ENCODE measurements at regions not wholly inside any gene's neighbourhood (a gene's known extent, or its start where the extent isn't known, plus 50 kb on each side); places are given as distances from the start of the nearest gene placed in this dataset.
"Not testable (repeated sequence)": the region's sequence is repeated elsewhere in the genome, so short reads cannot be mapped to it uniquely, and the experiment has no call there.

DNA sequence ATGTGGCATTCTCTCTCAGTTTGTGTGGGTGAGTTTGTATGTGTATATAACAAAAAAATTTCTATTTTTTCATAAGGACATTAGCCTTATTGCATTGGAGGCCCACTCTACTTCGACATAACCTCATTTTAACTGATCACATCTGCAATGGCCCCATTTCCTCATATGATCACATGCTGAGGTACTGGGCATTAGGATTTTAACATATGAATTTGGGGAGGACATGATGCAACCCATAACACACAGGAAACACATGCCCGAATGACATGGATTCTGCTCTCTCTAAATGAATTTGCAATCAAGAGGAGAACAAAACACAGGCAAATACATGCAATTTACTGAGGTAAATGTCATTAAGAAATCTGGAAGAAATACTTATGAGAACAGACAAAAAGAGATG, 92.1 kb upstream of the COX7C start:
- H3K4me3 ChIP-seq (ENCODE audit: low read depth, low read length), result no peak overlapping the region
- H3K9me3 ChIP-seq (ENCODE audit: control insufficient read depth, insufficient read depth, low read length), result no peaks in the 10 kb centered on the region
- H3K27me3 ChIP-seq (ENCODE audit: control insufficient read depth, insufficient read depth, low read length), result no peaks in the 10 kb centered on the region
- H3K36me3 ChIP-seq (ENCODE audit: control insufficient read depth, insufficient read depth, low read length), result no peaks in the 10 kb centered on the region
- H3K4me1 ChIP-seq (ENCODE audit: control insufficient read depth, insufficient read depth, low read length), result no peaks in the 10 kb centered on the region
- H3K9ac ChIP-seq (ENCODE audit: low read depth, low read length), result no peak overlapping the region

DNA sequence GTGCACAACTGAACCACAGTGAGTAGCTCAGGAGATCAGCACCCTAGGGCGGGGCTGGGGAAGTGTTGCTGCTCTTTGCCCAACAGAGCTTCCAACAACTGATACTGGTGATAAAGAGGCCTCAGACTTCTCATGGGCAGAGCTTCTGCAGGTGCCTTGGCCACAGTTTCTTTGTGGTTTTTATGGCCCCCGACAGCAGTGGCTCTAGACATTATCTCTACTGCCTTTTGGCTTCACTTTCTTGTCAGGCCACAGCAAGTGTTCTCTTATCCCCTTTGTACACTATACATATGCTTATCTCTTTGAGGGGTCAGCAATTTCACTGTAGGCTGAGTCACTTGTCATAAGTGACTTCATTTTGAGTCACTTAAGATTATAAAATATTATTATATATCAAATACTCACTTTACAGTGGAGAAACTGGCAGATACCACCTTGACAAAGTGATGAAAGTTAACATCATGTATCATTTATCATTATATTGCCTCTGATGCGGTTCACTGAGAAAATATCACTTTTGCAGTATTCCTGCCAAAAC, 90.9 kb upstream of the COX7C start:
- H3K4me1 ChIP-seq (ENCODE audit: control insufficient read depth, insufficient read depth, low read length), result no peaks in the 10 kb centered on the region
- no peak overlapping the region for H3K4me3 ChIP-seq (ENCODE audit: low read depth, low read length)
- H3K27me3 ChIP-seq (ENCODE audit: control insufficient read depth, insufficient read depth, low read length), result no peaks in the 10 kb centered on the region
- no peaks in the 10 kb centered on the region for H3K9me3 ChIP-seq (ENCODE audit: control insufficient read depth, insufficient read depth, low read length)
- no peaks in the 10 kb centered on the region for H3K36me3 ChIP-seq (ENCODE audit: control insufficient read depth, insufficient read depth, low read length)
- H3K9ac ChIP-seq (ENCODE audit: low read depth, low read length), result no peak overlapping the region

DNA sequence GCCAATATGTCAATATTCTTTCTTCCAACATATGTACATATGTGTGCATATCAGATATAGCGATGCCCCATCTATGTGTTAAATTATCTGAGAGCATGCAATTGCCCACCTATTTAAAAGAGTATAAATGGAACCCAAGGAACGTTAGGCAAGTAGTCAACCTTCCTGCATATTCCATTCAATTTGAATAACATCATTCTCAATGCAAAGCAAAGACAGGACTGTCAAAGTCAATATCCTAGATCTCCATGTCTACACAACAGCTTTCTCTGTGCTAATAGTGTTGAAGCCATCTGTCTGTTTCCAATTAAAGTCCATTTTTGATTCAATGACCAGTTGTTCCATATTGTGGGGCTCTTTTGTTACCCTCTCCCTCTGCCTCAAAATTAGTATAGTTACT, 85.3 kb upstream of the COX7C start:
- Histone ChIP-seq H3K9ac (ENCODE audit: low read depth, low read length) (no peak overlapping the region), H3K4me1 (ENCODE audit: control insufficient read depth, insufficient read depth, low read length) (no peaks in the 10 kb centered on the region), H3K27me3 (ENCODE audit: control insufficient read depth, insufficient read depth, low read length) (no peaks in the 10 kb centered on the region), H3K4me3 (ENCODE audit: low read depth, low read length) (no peak overlapping the region), H3K9me3 (ENCODE audit: control insufficient read depth, insufficient read depth, low read length) (no peaks in the 10 kb centered on the region), H3K36me3 (ENCODE audit: control insufficient read depth, insufficient read depth, low read length) (no peaks in the 10 kb centered on the region)

- Histone ChIP-seq H3K9me3 (ENCODE audit: control insufficient read depth, insufficient read depth, low read length) (no peaks in the 10 kb centered on the region), H3K27me3 (ENCODE audit: control insufficient read depth, insufficient read depth, low read length) (no peaks in the 10 kb centered on the region), H3K4me3 (ENCODE audit: low read depth, low read length) (no peak overlapping the region), H3K9ac (ENCODE audit: low read depth, low read length) (no peak overlapping the region), H3K4me1 (ENCODE audit: control insufficient read depth, insufficient read depth, low read length) (no peaks in the 10 kb centered on the region), H3K36me3 (ENCODE audit: control insufficient read depth, insufficient read depth, low read length) (no peaks in the 10 kb centered on the region)
Measured at GRCh38 chr5:86536396-86536795, 81.3 kb upstream of the COX7C start.

GRCh38 chr5:86542532-86542931, 75.2 kb upstream of the COX7C start:
- no peaks in the 10 kb centered on the region for H3K36me3 ChIP-seq (ENCODE audit: control insufficient read depth, insufficient read depth, low read length)
- H3K27me3 ChIP-seq (ENCODE audit: control insufficient read depth, insufficient read depth, low read length), result no peaks in the 10 kb centered on the region
- no peak overlapping the region for H3K4me3 ChIP-seq (ENCODE audit: low read depth, low read length)
- H3K4me1 ChIP-seq (ENCODE audit: control insufficient read depth, insufficient read depth, low read length), result no peaks in the 10 kb centered on the region
- H3K9me3 ChIP-seq (ENCODE audit: control insufficient read depth, insufficient read depth, low read length), result no peaks in the 10 kb centered on the region
- H3K9ac ChIP-seq (ENCODE audit: low read depth, low read length), result no peak overlapping the region

- H3K4me1 ChIP-seq (ENCODE audit: control insufficient read depth, insufficient read depth, low read length), result no peaks in the 10 kb centered on the region
- H3K36me3 ChIP-seq (ENCODE audit: control insufficient read depth, insufficient read depth, low read length), result no peaks in the 10 kb centered on the region
- no peak overlapping the region for H3K9ac ChIP-seq (ENCODE audit: low read depth, low read length)
- H3K27me3 ChIP-seq (ENCODE audit: control insufficient read depth, insufficient read depth, low read length), result no peaks in the 10 kb centered on the region
- H3K4me3 ChIP-seq (ENCODE audit: low read depth, low read length), result no peak overlapping the region
- H3K9me3 ChIP-seq (ENCODE audit: control insufficient read depth, insufficient read depth, low read length), result no peaks in the 10 kb centered on the region
Measured at GRCh38 chr5:86546044-86546443, 71.7 kb upstream of the COX7C start.

- H3K9ac ChIP-seq (ENCODE audit: low read depth, low read length), result no peak overlapping the region
- H3K27me3 ChIP-seq (ENCODE audit: control insufficient read depth, insufficient read depth, low read length), result no peaks in the 10 kb centered on the region
- H3K4me3 ChIP-seq (ENCODE audit: low read depth, low read length), result no peak overlapping the region
- no peaks in the 10 kb centered on the region for H3K36me3 ChIP-seq (ENCODE audit: control insufficient read depth, insufficient read depth, low read length)
- no peaks in the 10 kb centered on the region for H3K9me3 ChIP-seq (ENCODE audit: control insufficient read depth, insufficient read depth, low read length)
- H3K4me1 ChIP-seq (ENCODE audit: control insufficient read depth, insufficient read depth, low read length), result no peaks in the 10 kb centered on the region
Measured at GRCh38 chr5:86546582-86546981, 71.2 kb upstream of the COX7C start.

GRCh38 chr5:86554638-86555037, 63.1 kb upstream of the COX7C start:
- H3K4me3 ChIP-seq (ENCODE audit: low read depth, low read length), result no peak overlapping the region
- no peaks in the 10 kb centered on the region for H3K4me1 ChIP-seq (ENCODE audit: control insufficient read depth, insufficient read depth, low read length)
- H3K27me3 ChIP-seq (ENCODE audit: control insufficient read depth, insufficient read depth, low read length), result no peaks in the 10 kb centered on the region
- H3K9ac ChIP-seq (ENCODE audit: low read depth, low read length), result no peak overlapping the region
- H3K9me3 ChIP-seq (ENCODE audit: control insufficient read depth, insufficient read depth, low read length), result no peaks in the 10 kb centered on the region
- no peaks in the 10 kb centered on the region for H3K36me3 ChIP-seq (ENCODE audit: control insufficient read depth, insufficient read depth, low read length)

- Histone ChIP-seq H3K4me3 (ENCODE audit: low read depth, low read length) (no peak overlapping the region), H3K9ac (ENCODE audit: low read depth, low read length) (no peak overlapping the region), H3K27me3 (ENCODE audit: control insufficient read depth, insufficient read depth, low read length) (no peaks in the 10 kb centered on the region), H3K36me3 (ENCODE audit: control insufficient read depth, insufficient read depth, low read length) (no peaks in the 10 kb centered on the region), H3K4me1 (ENCODE audit: control insufficient read depth, insufficient read depth, low read length) (no peaks in the 10 kb centered on the region), H3K9me3 (ENCODE audit: control insufficient read depth, insufficient read depth, low read length) (no peaks in the 10 kb centered on the region)
Measured at GRCh38 chr5:86557920-86558319, 59.8 kb upstream of the COX7C start.

- H3K9me3 ChIP-seq (ENCODE audit: control insufficient read depth, insufficient read depth, low read length), result no peaks in the 10 kb centered on the region
- H3K36me3 ChIP-seq (ENCODE audit: control insufficient read depth, insufficient read depth, low read length), result no peaks in the 10 kb centered on the region
- no peaks in the 10 kb centered on the region for H3K27me3 ChIP-seq (ENCODE audit: control insufficient read depth, insufficient read depth, low read length)
- no peak overlapping the region for H3K4me3 ChIP-seq (ENCODE audit: low read depth, low read length)
- H3K4me1 ChIP-seq (ENCODE audit: control insufficient read depth, insufficient read depth, low read length), result no peaks in the 10 kb centered on the region
- no peak overlapping the region for H3K9ac ChIP-seq (ENCODE audit: low read depth, low read length)
Measured at GRCh38 chr5:86565197-86565789, 52.4 kb upstream of the COX7C start.

DNA sequence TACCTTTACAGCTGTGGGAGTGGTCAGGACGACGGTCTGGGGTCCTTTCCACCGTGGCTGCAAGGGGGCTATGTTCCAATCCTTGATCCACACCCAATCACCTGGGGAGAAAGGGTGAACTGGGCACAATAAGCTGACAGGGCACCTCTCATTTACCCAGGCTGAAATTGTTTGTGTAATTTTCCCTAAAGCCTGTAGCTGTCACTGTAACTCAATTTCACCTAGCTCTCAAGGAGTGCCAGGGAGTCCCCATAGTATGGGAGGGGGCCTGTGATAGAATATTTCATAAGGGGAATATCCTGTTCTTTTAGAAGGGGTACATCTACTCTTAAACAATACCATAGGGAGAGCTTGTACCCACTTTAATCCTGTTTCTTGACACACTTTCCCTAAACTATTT, 51.7 kb upstream of the COX7C start:
- not testable (repeated sequence) for H3K9ac ChIP-seq (ENCODE audit: low read depth, low read length); H3K4me3 ChIP-seq (ENCODE audit: low read depth, low read length); H3K36me3 ChIP-seq (ENCODE audit: control insufficient read depth, insufficient read depth, low read length)

More for the DNA sequence above, 51.7 kb upstream of the COX7C start:
- H3K4me1 ChIP-seq (ENCODE audit: control insufficient read depth, insufficient read depth, low read length); H3K27me3 ChIP-seq (ENCODE audit: control insufficient read depth, insufficient read depth, low read length); H3K9me3 ChIP-seq (ENCODE audit: control insufficient read depth, insufficient read depth, low read length): not testable (repeated sequence)
